Skeletal muscle satellite cell (primary cell): ENCODE measurements at regions not wholly inside any gene's neighbourhood (a gene's known extent, or its start where the extent isn't known, plus 50 kb on each side); places are given as distances from the start of the nearest gene placed in this dataset.
"Not testable (repeated sequence)": the region's sequence is repeated elsewhere in the genome, so short reads cannot be mapped to it uniquely, and the experiment has no call there.

Experiments used
- H3K27me3 ChIP-seq: 2 replicates; pipeline ENCODE4 v1.7.0; 2013; ENCODE audit warnings: low read length; ENCODE audit not compliant: control insufficient read depth, insufficient read depth
- H3K36me3 ChIP-seq: 2 replicates; pipeline ENCODE4 v1.7.0; 2013; ENCODE audit warnings: mild to moderate bottlenecking, control low read depth, low read length; ENCODE audit not compliant: insufficient read depth
- H3K4me1 ChIP-seq: 2 replicates; pipeline ENCODE4 v1.7.0; 2013; ENCODE audit warnings: low read length; ENCODE audit not compliant: control insufficient read depth, insufficient read depth
- H3K4me2 ChIP-seq: 2 replicates; pipeline ENCODE4 v1.7.0; 2013; ENCODE audit warnings: mild to moderate bottlenecking, low read length
- H3K4me3 ChIP-seq: 2 replicates; pipeline ENCODE4 v1.7.0; 2013; ENCODE audit warnings: low read length
- H3K9ac ChIP-seq: 2 replicates; pipeline ENCODE4 v1.7.0; 2013; ENCODE audit warnings: mild to moderate bottlenecking, low read depth, low read length, moderate library complexity
- H3K9me3 ChIP-seq: replicated peaks from 2 replicates; pipeline ENCODE4 v1.7.0; 2013; ENCODE audit warnings: mild to moderate bottlenecking, control low read depth, low read length

DNA sequence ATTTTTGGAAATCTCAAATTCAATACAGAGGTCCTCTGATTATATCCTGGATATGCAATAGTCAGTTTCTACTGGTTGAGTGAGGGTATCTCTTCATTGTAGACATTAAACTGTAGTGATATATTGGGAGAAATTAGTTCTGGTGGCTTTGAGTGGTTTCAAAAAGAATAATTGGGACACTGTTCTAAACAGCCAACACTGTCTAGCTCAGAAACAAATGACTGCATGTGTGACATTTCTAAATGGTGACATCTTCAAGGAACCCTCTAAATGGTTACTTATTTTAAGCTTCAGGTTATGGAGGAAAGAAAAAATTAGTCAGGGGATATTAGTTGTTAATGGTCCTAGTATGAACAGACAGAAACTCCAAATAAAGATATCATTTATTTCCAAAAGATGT lies 186.2 kb downstream of the LARP7 start:
- no peaks in the 10 kb centered on the region for H3K4me1 ChIP-seq

DNA sequence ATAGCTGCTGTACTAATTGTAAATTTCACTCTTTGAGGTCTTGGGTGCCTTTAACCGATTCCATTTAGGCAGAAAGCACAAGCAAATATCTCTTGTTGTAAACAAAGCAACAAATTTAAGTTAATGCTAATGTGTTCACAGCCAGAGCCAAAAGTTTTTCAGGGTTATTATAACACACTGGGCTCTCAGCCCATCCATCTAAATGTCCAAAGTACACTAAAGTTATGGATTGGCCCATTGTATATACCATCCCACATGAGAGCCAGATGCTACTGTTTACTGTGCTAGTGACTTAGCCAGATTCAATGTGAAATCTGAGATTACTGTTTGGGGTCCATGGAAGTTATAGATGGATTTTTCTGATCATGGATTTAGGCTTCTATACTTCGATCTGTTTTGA lies 186.7 kb downstream of the LARP7 start:
- Histone ChIP-seq H3K4me1 (no peaks in the 10 kb centered on the region), H3K9ac (no peak overlapping the region), H3K4me3 (no peak overlapping the region), H3K36me3 (no peaks in the 10 kb centered on the region), H3K9me3 (no peaks in the 10 kb centered on the region), H3K4me2 (no peak overlapping the region), H3K27me3 (no peaks in the 10 kb centered on the region)

More for the DNA sequence above, 186.2 kb downstream of the LARP7 start:
- no peaks in the 10 kb centered on the region for H3K27me3 ChIP-seq
- H3K9ac ChIP-seq, result no peak overlapping the region
- H3K4me3 ChIP-seq, result no peak overlapping the region
- H3K4me2 ChIP-seq, result no peak overlapping the region
- no peaks in the 10 kb centered on the region for H3K9me3 ChIP-seq
- no peaks in the 10 kb centered on the region for H3K36me3 ChIP-seq

DNA sequence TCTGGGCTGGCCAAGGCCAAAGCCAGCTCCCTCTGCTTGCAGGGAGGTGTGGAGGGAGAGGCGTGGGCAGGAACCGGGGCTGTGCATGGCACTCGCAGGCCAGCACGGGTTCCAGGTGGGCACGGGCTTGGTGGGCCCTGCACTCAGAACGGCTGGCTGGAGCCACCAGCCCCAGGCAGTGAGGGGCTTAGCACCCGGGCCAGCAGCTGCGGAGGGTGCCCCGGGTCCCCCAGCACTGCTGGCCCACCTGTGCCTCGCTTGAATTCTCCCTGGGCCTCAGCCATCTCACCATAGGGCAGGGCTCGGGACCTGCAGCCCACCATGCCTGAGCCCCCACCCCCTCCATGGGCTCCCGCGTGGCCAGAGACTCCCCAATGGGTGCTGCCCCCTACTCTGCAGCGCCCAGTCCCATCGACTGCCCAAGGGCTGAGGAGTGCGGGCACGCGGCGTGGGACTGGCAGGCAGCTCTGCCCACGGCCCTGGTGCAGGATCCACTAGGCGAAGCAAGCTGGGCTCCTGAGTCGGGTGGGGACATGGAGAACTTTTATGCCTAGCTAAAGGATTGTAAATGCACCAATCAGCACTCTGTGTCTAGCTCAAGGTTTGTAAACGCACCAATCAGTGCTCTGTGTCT lies 193.9 kb downstream of the LARP7 start:
- Histone ChIP-seq H3K4me2 (no peak overlapping the region), H3K4me3 (no peak overlapping the region), H3K9me3 (no peaks in the 10 kb centered on the region), H3K27me3 (no peaks in the 10 kb centered on the region), H3K9ac (no peak overlapping the region), H3K36me3 (no peaks in the 10 kb centered on the region), H3K4me1 (no peaks in the 10 kb centered on the region)

DNA sequence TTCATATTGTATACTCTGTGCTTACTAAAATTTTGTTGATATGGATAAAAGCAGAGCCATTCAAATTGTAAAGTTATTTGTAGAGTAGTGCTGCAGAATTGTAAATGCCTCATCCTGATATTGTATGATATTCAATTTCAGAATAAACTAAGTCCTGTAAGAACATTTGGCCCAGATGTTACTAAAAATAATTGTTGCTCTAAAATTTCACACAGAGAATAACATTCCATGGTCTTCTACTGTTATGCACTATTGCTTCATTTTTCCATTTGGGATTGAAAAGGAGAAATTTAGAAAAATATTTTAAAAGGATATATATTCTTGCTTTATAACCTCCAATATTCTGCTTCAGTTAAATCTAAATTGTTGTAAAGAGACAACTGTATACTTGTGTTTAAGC lies 195.6 kb downstream of the LARP7 start:
- H3K4me2 ChIP-seq, result no peak overlapping the region
- no peaks in the 10 kb centered on the region for H3K4me1 ChIP-seq
- no peaks in the 10 kb centered on the region for H3K9me3 ChIP-seq
- H3K4me3 ChIP-seq, result no peak overlapping the region
- no peaks in the 10 kb centered on the region for H3K27me3 ChIP-seq
- H3K9ac ChIP-seq, result no peak overlapping the region
- no peaks in the 10 kb centered on the region for H3K36me3 ChIP-seq

DNA sequence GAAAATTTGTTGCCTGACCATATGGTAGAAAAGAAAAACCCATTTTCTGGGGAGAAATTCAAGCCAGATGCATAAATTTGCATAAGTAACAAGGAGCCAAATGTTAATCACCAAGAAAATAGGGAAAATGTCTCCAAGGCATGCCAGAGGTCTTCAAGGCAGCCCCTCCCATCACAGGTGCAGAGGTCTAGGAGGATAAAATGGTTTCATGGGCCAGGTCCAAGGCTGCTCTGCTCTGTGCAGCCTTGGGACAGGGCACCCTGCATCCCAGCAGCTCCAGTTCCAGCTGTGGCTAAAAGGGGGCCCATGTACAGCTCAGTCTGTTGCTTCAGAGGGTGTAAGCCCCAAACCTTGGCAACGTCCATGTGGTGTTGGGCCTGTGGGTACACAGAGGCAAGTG lies 200.0 kb downstream of the LARP7 start:
- H3K4me3 ChIP-seq, result no peak overlapping the region
- H3K9ac ChIP-seq, result no peak overlapping the region
- H3K9me3 ChIP-seq, result no peaks in the 10 kb centered on the region
- no peaks in the 10 kb centered on the region for H3K36me3 ChIP-seq
- H3K27me3 ChIP-seq, result no peaks in the 10 kb centered on the region
- H3K4me1 ChIP-seq, result no peaks in the 10 kb centered on the region
- H3K4me2 ChIP-seq, result no peak overlapping the region

DNA sequence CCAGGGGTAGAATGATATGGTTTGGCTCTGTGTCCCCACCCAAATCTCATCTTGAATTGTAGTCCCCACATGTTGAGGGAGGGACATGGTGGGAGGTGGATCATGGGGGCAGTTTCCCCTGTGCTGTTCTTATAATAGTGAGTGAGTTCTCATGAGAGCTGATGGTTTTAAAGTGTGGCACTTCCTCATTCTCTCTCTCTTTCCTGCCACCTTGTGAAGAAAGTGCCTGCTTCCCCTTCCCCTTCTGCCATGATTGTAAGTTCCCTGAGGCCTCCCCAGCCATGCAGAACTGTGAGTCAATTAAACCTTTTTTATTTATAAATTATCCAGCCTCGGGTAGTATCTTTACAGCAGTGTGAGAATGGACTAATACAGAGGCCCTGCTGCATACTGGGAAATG lies 201.1 kb downstream of the LARP7 start:
- not testable (repeated sequence) for H3K36me3 ChIP-seq, H3K9ac ChIP-seq, H3K4me1 ChIP-seq, H3K4me2 ChIP-seq, H3K9me3 ChIP-seq, H3K4me3 ChIP-seq, H3K27me3 ChIP-seq

DNA sequence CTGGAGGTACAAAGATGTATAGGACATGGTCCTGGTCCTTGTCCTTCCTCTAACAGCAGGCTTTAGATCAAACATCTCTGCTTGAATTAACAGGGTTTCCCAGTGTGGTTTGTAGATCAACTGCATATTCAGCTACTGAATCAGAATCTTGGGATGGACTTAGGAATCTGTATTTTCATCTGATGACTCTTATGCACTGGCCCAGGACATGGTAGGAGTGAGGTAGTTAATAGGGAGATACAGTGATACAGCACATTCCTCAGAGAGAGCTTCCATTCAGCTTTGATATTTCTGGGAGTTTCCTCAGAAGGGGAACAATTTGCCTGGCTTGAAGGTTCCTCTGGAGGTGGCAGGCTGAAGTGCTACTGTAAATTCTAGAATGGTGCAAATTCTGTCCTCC lies 203.1 kb downstream of the LARP7 start:
- Histone ChIP-seq H3K9ac (no peak overlapping the region), H3K4me2 (no peak overlapping the region), H3K9me3 (no peaks in the 10 kb centered on the region), H3K36me3 (no peaks in the 10 kb centered on the region), H3K4me1 (no peaks in the 10 kb centered on the region), H3K27me3 (no peaks in the 10 kb centered on the region), H3K4me3 (no peak overlapping the region)

DNA sequence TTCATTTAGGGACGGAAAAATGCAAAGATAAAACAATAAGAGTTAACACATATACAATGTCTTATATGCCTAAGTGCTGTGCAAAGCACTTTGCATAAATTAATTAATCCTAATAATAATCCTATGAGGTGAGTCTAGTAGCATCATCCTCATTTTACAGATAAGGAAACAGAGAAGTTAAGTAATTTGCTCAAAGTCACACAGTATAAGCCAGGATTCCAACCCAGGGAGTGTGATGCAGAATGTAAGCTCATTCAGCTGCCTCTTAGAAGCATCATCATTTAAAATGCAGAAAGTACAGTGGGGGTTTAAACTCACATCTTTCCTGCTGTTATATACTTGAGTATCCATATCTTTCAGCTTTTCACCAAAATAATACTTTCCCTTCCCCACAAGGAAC lies 203.7 kb downstream of the LARP7 start:
- Histone ChIP-seq H3K4me3 (no peak overlapping the region), H3K9me3 (no peaks in the 10 kb centered on the region), H3K9ac (no peak overlapping the region), H3K27me3 (no peaks in the 10 kb centered on the region), H3K36me3 (no peaks in the 10 kb centered on the region), H3K4me2 (no peak overlapping the region), H3K4me1 (no peaks in the 10 kb centered on the region)

DNA sequence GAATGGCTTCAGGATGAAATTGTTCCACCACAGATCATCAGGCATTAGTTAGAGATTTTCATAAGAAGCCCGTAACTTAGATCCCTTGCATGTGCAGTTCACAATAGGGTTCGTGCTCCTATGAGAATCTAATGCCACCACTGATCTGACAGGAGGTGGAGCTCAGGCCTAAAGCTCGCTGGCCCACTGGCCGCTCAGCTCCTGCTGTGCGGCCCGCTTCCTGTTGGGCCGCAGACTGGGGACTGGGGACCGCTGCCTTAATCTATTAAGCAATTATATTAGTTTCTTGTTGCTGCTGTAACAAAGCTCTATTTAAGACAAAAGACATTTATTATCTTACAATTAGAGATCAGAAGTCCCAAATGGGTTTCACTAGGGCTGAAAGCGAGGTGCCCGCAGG lies 205.6 kb downstream of the LARP7 start:
- no peaks in the 10 kb centered on the region for H3K9me3 ChIP-seq
- H3K4me2 ChIP-seq, result no peak overlapping the region
- no peak overlapping the region for H3K9ac ChIP-seq
- H3K4me1 ChIP-seq, result no peaks in the 10 kb centered on the region
- H3K36me3 ChIP-seq, result no peaks in the 10 kb centered on the region
- no peaks in the 10 kb centered on the region for H3K27me3 ChIP-seq
- H3K4me3 ChIP-seq, result no peak overlapping the region

DNA sequence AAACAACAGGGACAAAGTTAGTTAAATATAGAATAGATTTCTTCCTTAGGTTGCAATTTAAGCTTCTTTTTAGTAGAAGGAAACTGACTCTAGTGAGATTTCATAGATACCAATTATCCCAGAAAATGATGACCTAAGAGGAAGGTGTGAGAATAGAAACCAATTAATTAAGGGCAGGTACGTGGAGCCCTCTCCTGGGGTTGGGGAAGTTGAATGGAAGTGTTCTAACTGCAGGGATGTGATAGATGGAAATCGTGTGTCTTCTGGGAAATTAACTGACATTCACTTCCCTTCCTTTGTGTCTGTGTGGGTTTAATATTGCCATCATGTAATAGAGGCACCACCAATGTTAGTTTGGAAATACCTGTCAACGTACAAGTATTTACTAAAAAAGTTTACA lies 204.1 kb upstream of the ANK2 start:
- no peaks in the 10 kb centered on the region for H3K27me3 ChIP-seq
- no peak overlapping the region for H3K4me3 ChIP-seq
- no peaks in the 10 kb centered on the region for H3K4me1 ChIP-seq
- H3K36me3 ChIP-seq, result no peaks in the 10 kb centered on the region
- H3K9me3 ChIP-seq, result no peaks in the 10 kb centered on the region
- H3K9ac ChIP-seq, result no peak overlapping the region
- H3K4me2 ChIP-seq, result no peak overlapping the region

DNA sequence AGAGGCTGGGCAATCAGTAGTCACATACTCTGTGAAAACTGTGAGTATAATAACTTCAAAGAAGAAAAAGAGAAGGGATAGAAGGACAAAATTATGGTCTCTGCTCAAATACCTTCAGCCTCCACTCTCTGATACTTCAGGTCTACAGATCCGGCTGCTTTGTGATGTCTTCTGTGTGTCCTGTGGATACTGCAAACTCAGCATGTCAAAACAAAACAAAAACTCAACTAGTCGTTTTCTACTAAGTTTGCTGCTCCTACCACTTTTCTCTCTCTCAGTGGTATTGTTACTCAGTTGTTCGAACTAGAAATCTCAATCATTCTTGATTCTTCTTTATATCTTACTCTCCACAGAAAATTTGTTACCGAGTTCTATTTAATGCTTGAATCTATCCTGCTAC lies 202.4 kb upstream of the ANK2 start:
- no peaks in the 10 kb centered on the region for H3K27me3 ChIP-seq
- H3K4me3 ChIP-seq, result no peak overlapping the region
- H3K9me3 ChIP-seq, result no peaks in the 10 kb centered on the region
- no peaks in the 10 kb centered on the region for H3K4me1 ChIP-seq
- H3K4me2 ChIP-seq, result no peak overlapping the region
- H3K9ac ChIP-seq, result no peak overlapping the region
- no peaks in the 10 kb centered on the region for H3K36me3 ChIP-seq

DNA sequence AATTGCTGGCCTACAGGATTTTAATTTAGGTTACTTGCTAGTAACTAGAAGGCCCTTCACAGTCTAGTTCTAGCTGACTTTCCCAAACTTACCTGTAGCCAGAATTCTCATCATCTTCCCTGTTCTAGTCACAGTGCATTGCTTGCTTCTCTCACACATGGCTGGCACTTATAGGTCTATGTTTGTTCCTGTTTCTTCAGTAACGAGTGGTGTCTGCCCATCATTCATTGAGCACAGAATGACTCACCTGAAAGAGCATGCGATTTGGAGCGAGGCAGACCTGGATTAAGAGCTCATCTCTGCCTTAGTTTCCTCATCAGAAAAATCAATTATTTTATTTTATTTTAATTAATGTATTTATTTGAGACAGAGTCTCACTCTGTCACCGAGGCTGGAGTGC lies 201.7 kb upstream of the ANK2 start:
- no peaks in the 10 kb centered on the region for H3K4me1 ChIP-seq
- H3K9me3 ChIP-seq, result no peaks in the 10 kb centered on the region
- no peak overlapping the region for H3K4me2 ChIP-seq
- no peak overlapping the region for H3K4me3 ChIP-seq
- H3K27me3 ChIP-seq, result no peaks in the 10 kb centered on the region
- no peak overlapping the region for H3K9ac ChIP-seq
- no peaks in the 10 kb centered on the region for H3K36me3 ChIP-seq
